GM23338 (cell line): ENCODE measurements at regions not wholly inside any gene's neighbourhood (a gene's known extent, or its start where the extent isn't known, plus 50 kb on each side); places are given as distances from the start of the nearest gene placed in this dataset.

Source experiments
- ATAC-seq: fragments of 200-7000 bp; cut with Tn5 transposase; 3 replicates; pipeline ENCODE4 v1.9.1; 2020
- DNase-seq: peaks from one replicate; pipeline ENCODE4 v3.0.0-alpha.2; 2015; ENCODE audit warnings: low spot score
- H2AFZ ChIP-seq: fragments of 200-600 bp; sonication (generic); 2 replicates; pipeline ENCODE4 v1.8.0; 2016; ENCODE audit warnings: antibody characterized with exemption, mild to moderate bottlenecking, moderate library complexity
- H3F3A ChIP-seq: fragments of 200-600 bp; sonication (generic); replicated peaks from 2 replicates; pipeline ENCODE4 v1.8.0; 2017; ENCODE audit warnings: antibody characterized with exemption, mixed run types, low read depth
- H3K27ac ChIP-seq: fragments of 200-600 bp; sonication (generic); 2 replicates; pipeline ENCODE4 v1.6.1; 2016; ENCODE audit warnings: low read depth
- H3K27me3 ChIP-seq: fragments of 200-600 bp; sonication (generic); 2 replicates; pipeline ENCODE4 v1.8.0; 2016; ENCODE audit warnings: mild to moderate bottlenecking, mixed run types, moderate library complexity; ENCODE audit not compliant: insufficient read depth
- H3K36me3 ChIP-seq: fragments of 200-600 bp; sonication (generic); 2 replicates; pipeline ENCODE4 v1.8.0; 2016; ENCODE audit warnings: mild to moderate bottlenecking; ENCODE audit not compliant: insufficient read depth
- H3K4me1 ChIP-seq: fragments of 200-600 bp; sonication (generic); 2 replicates; pipeline ENCODE4 v1.8.0; 2016; ENCODE audit warnings: mild to moderate bottlenecking, moderate library complexity; ENCODE audit not compliant: insufficient read depth
- H3K4me2 ChIP-seq: fragments of 200-600 bp; sonication (generic); 2 replicates; pipeline ENCODE4 v1.7.1; 2017; ENCODE audit warnings: mixed run types
- H3K4me3 ChIP-seq: fragments of 200-600 bp; sonication (generic); 2 replicates; pipeline ENCODE4 v1.6.1; 2016; ENCODE audit warnings: mixed run types
- H3K79me2 ChIP-seq: fragments of 200-600 bp; sonication (generic); replicated peaks from 2 replicates; pipeline ENCODE4 v1.8.0; 2017; ENCODE audit warnings: mild to moderate bottlenecking; ENCODE audit not compliant: insufficient read depth
- H3K9me2 ChIP-seq: fragments of 200-600 bp; sonication (generic); 2 replicates; pipeline ENCODE4 v1.8.0; 2017; ENCODE audit not compliant: insufficient read depth
- H4K20me1 ChIP-seq: fragments of 200-600 bp; sonication (generic); replicated peaks from 2 replicates; pipeline ENCODE4 v1.8.0; 2017; ENCODE audit warnings: mild to moderate bottlenecking; ENCODE audit not compliant: insufficient read depth
- H3K27ac Mint-ChIP-seq: 2 replicates; pipeline ENCODE4 v1.8.0; 2020; ENCODE audit warnings: inconsistent platforms, mild to moderate bottlenecking, moderate library complexity, mixed read lengths
- H3K27me3 Mint-ChIP-seq: 3 replicates; pipeline ENCODE4 v1.8.0; 2022; ENCODE audit warnings: low read depth, mild to moderate bottlenecking, moderate library complexity, mixed read lengths, inconsistent platforms; ENCODE audit not compliant: insufficient read depth, poor library complexity
- H3K36me3 Mint-ChIP-seq: 3 replicates; pipeline ENCODE4 v1.8.0; 2021; ENCODE audit warnings: low read depth, mild to moderate bottlenecking, inconsistent platforms, moderate library complexity, mixed read lengths
- H3K4me1 Mint-ChIP-seq: 3 replicates; pipeline ENCODE4 v1.8.0; 2020; ENCODE audit warnings: mild to moderate bottlenecking, inconsistent platforms, mixed read lengths
- H3K4me3 Mint-ChIP-seq: 3 replicates; pipeline ENCODE4 v1.8.0; 2021; ENCODE audit warnings: moderate library complexity, mild to moderate bottlenecking, inconsistent platforms, mixed read lengths
- H3K9me3 Mint-ChIP-seq: 3 replicates; pipeline ENCODE4 v1.8.0; 2020; ENCODE audit warnings: moderate library complexity, mild to moderate bottlenecking, inconsistent platforms, mixed read lengths
- CREB1 ChIP-seq: fragments of 250-450 bp; sonication (Bioruptor Pico); IDR thresholded peaks from 2 replicates; pipeline ENCODE4 v1.5.0; 2020; ENCODE audit warnings: low read depth, mild to moderate bottlenecking, moderate library complexity
- EZH2 ChIP-seq: fragments of 200-600 bp; sonication (generic); IDR thresholded peaks from one replicate; pipeline ENCODE4 v1.8.0; 2017; ENCODE audit warnings: antibody characterized with exemption, mild to moderate bottlenecking, low read depth; ENCODE audit not compliant: unreplicated experiment
- EZH2phosphoT487 ChIP-seq: fragments of 200-600 bp; sonication (generic); IDR thresholded peaks from one replicate; pipeline ENCODE4 v1.8.1; 2018; ENCODE audit warnings: antibody characterized with exemption; ENCODE audit not compliant: unreplicated experiment
- JUNB ChIP-seq: IDR thresholded peaks from one replicate; pipeline ENCODE4 v1.6.1; 2016; ENCODE audit warnings: antibody characterized with exemption; ENCODE audit not compliant: unreplicated experiment
- NANOG ChIP-seq: IDR thresholded peaks from 2 replicates; pipeline ENCODE4 v1.6.1; 2016; ENCODE audit warnings: antibody characterized with exemption, borderline replicate concordance
- POLR2AphosphoS5 ChIP-seq: IDR thresholded peaks from 2 replicates; pipeline ENCODE4 v1.6.1; 2016; ENCODE audit warnings: antibody characterized with exemption, low read depth
- STAT1 ChIP-seq: IDR thresholded peaks from one replicate; pipeline ENCODE4 v1.6.1; 2016; ENCODE audit warnings: antibody characterized with exemption; ENCODE audit not compliant: unreplicated experiment
- ZNF331 ChIP-seq: fragments of 250-450 bp; sonication (Bioruptor Pico); IDR thresholded peaks from 2 replicates; pipeline ENCODE4 v1.5.0; 2020; ENCODE audit warnings: low read depth, mild to moderate bottlenecking, moderate library complexity
- TF ChIP-seq, protein P1 (sequence below): fragments of 250-450 bp; sonication (Bioruptor Pico); IDR thresholded peaks from 2 replicates; pipeline ENCODE4 v1.5.0; 2020; ENCODE audit warnings: mild to moderate bottlenecking, moderate library complexity
- TF ChIP-seq, protein P2 (sequence below): IDR thresholded peaks from 2 replicates; pipeline ENCODE4 v1.6.1; 2016; ENCODE audit warnings: antibody characterized with exemption

DNA sequence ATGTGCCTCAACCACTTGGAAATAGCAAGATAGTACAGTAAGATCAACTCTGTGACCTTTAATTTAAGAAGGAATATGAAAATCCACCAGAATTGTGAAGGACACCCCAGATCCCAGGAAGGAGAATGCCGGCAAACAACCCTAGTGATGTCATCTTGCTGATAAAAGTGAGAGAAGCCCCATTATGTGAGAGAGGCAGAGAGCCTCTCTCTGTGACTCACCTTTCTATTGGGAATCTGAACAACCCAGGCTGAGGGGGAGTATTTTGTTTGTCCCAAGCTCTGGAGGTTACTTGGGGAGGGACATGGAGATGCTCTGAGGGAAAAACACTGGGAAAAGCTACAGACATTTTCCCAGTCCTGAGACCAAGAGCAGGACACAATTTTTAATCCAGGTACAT is 188.3 kb upstream of the FERMT1 start (continued):
- TF ChIP-seq, protein P1, sequence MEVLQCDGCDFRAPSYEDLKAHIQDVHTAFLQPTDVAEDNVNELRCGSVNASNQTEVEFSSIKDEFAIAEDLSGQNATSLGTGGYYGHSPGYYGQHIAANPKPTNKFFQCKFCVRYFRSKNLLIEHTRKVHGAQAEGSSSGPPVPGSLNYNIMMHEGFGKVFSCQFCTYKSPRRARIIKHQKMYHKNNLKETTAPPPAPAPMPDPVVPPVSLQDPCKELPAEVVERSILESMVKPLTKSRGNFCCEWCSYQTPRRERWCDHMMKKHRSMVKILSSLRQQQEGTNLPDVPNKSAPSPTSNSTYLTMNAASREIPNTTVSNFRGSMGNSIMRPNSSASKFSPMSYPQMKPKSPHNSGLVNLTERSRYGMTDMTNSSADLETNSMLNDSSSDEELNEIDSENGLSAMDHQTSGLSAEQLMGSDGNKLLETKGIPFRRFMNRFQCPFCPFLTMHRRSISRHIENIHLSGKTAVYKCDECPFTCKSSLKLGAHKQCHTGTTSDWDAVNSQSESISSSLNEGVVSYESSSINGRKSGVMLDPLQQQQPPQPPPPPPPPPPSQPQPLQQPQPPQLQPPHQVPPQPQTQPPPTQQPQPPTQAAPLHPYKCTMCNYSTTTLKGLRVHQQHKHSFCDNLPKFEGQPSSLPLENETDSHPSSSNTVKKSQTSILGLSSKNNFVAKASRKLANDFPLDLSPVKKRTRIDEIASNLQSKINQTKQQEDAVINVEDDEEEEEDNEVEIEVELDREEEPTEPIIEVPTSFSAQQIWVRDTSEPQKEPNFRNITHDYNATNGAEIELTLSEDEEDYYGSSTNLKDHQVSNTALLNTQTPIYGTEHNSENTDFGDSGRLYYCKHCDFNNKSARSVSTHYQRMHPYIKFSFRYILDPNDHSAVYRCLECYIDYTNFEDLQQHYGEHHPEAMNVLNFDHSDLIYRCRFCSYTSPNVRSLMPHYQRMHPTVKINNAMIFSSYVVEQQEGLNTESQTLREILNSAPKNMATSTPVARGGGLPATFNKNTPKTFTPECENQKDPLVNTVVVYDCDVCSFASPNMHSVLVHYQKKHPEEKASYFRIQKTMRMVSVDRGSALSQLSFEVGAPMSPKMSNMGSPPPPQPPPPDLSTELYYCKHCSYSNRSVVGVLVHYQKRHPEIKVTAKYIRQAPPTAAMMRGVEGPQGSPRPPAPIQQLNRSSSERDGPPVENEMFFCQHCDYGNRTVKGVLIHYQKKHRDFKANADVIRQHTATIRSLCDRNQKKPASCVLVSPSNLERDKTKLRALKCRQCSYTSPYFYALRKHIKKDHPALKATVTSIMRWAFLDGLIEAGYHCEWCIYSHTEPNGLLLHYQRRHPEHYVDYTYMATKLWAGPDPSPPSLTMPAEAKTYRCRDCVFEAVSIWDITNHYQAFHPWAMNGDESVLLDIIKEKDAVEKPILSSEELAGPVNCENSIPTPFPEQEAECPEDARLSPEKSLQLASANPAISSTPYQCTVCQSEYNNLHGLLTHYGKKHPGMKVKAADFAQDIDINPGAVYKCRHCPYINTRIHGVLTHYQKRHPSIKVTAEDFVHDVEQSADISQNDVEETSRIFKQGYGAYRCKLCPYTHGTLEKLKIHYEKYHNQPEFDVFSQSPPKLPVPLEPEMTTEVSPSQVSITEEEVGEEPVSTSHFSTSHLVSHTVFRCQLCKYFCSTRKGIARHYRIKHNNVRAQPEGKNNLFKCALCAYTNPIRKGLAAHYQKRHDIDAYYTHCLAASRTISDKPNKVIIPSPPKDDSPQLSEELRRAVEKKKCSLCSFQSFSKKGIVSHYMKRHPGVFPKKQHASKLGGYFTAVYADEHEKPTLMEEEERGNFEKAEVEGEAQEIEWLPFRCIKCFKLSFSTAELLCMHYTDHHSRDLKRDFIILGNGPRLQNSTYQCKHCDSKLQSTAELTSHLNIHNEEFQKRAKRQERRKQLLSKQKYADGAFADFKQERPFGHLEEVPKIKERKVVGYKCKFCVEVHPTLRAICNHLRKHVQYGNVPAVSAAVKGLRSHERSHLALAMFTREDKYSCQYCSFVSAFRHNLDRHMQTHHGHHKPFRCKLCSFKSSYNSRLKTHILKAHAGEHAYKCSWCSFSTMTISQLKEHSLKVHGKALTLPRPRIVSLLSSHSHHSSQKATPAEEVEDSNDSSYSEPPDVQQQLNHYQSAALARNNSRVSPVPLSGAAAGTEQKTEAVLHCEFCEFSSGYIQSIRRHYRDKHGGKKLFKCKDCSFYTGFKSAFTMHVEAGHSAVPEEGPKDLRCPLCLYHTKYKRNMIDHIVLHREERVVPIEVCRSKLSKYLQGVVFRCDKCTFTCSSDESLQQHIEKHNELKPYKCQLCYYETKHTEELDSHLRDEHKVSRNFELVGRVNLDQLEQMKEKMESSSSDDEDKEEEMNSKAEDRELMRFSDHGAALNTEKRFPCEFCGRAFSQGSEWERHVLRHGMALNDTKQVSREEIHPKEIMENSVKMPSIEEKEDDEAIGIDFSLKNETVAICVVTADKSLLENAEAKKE (CRISPR knock-in tag), result no peak
- TF ChIP-seq, protein P2, sequence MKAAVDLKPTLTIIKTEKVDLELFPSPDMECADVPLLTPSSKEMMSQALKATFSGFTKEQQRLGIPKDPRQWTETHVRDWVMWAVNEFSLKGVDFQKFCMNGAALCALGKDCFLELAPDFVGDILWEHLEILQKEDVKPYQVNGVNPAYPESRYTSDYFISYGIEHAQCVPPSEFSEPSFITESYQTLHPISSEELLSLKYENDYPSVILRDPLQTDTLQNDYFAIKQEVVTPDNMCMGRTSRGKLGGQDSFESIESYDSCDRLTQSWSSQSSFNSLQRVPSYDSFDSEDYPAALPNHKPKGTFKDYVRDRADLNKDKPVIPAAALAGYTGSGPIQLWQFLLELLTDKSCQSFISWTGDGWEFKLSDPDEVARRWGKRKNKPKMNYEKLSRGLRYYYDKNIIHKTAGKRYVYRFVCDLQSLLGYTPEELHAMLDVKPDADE, result no peak
- TF ChIP-seq STAT1 (no peak), EZH2 (no peak), JUNB (no peak), POLR2AphosphoS5 (no peak), NANOG (no peak)

DNA sequence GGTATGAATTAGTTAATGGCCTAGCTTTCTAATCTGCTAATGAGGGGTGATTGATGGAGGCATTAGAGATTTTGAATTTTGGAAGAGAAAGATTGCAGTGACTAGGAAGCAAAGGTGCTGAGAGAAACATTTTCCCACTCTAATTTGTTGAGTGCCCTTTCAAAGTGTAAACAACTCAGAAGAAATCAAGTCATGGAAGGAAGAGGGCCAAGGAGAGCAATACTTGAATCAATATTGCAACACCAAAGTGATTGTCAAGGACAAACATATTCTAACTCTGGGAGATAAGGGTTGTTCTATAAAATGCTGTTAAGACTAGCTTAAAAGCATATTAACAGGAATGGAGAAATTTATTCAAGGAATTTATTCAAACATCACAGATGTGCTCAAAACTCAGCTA is 182.7 kb upstream of the FERMT1 start:
- no peak overlapping the region for H2AFZ ChIP-seq
- H3K9me2 ChIP-seq, result peaks cover 2% of the 10 kb centered on the region; the same call in 1 of the 2 replicates
- no peaks in the 10 kb centered on the region for H3K79me2 ChIP-seq
- H3K27me3 ChIP-seq, result no peaks in the 10 kb centered on the region
- H3K4me3 Mint-ChIP-seq, result no peak overlapping the region
- H3K27ac Mint-ChIP-seq, result no peak overlapping the region
- peaks cover 5% of the 10 kb centered on the region for H3K27me3 Mint-ChIP-seq
- H3K27ac ChIP-seq, result no peak overlapping the region
- no peaks in the 10 kb centered on the region for H3K4me1 ChIP-seq
- H3K9me3 Mint-ChIP-seq, result peaks cover 5% of the 10 kb centered on the region; the same call in 1 of the 3 replicates
- DNase-seq, result no peak
- H3K36me3 ChIP-seq, result no peaks in the 10 kb centered on the region
- H3K4me2 ChIP-seq, result no peak overlapping the region
- H4K20me1 ChIP-seq, result no peaks in the 10 kb centered on the region
- H3K4me1 Mint-ChIP-seq, result no peaks in the 10 kb centered on the region; the same call in 2 of the 3 replicates
- no peak for ATAC-seq
- TF ChIP-seq EZH2phosphoT487 (no peak), POLR2AphosphoS5 (no peak), CREB1 (CRISPR knock-in tag) (no peak), ZNF331 (CRISPR knock-in tag) (no peak), JUNB (no peak)
- no peak overlapping the region for H3K4me3 ChIP-seq
- no peaks in the 10 kb centered on the region for H3K36me3 Mint-ChIP-seq
- no peaks in the 10 kb centered on the region for H3F3A ChIP-seq
